Mesodermal cell (in vitro differentiated cells): ENCODE measurements at regions not wholly inside any gene's neighbourhood (a gene's known extent, or its start where the extent isn't known, plus 50 kb on each side); places are given as distances from the start of the nearest gene placed in this dataset.

Experiments
- H3K27ac ChIP-seq: 2 replicates; pipeline ENCODE4 v1.7.0; 2013; ENCODE audit warnings: mild to moderate bottlenecking, low read depth, low read length, moderate library complexity; ENCODE audit not compliant: severe bottlenecking
- H3K36me3 ChIP-seq: 2 replicates; pipeline ENCODE4 v1.7.1; 2013; ENCODE audit warnings: mild to moderate bottlenecking, low read length, moderate library complexity; ENCODE audit not compliant: control insufficient read depth, insufficient read depth
- H3K4me1 ChIP-seq: one replicate; pipeline ENCODE4 v1.7.1; 2013; ENCODE audit warnings: mild to moderate bottlenecking, low read length; ENCODE audit not compliant: insufficient read depth, control insufficient read depth, poor library complexity, severe bottlenecking
- H3K4me3 ChIP-seq: 2 replicates; pipeline ENCODE4 v1.7.0; 2013; ENCODE audit warnings: low read length, control low read depth, mild to moderate bottlenecking; ENCODE audit not compliant: insufficient read depth, poor library complexity, severe bottlenecking; ENCODE audit errors: extremely low read depth
- H3K9me3 ChIP-seq: 2 replicates; pipeline ENCODE4 v1.7.1; 2013; ENCODE audit warnings: mild to moderate bottlenecking, low read length, moderate library complexity; ENCODE audit not compliant: control insufficient read depth
- WGBS, 2 experiments: methylation state at CpG; one replicate each; pipeline ENCODE4 v1.1.5; 2013; ENCODE audit warnings: missing lambda C conversion rate in 2 of 2; ENCODE audit not compliant: insufficient coverage in 2 of 2; 5-methylcytosine and 5-hydroxymethylcytosine counted together

DNA sequence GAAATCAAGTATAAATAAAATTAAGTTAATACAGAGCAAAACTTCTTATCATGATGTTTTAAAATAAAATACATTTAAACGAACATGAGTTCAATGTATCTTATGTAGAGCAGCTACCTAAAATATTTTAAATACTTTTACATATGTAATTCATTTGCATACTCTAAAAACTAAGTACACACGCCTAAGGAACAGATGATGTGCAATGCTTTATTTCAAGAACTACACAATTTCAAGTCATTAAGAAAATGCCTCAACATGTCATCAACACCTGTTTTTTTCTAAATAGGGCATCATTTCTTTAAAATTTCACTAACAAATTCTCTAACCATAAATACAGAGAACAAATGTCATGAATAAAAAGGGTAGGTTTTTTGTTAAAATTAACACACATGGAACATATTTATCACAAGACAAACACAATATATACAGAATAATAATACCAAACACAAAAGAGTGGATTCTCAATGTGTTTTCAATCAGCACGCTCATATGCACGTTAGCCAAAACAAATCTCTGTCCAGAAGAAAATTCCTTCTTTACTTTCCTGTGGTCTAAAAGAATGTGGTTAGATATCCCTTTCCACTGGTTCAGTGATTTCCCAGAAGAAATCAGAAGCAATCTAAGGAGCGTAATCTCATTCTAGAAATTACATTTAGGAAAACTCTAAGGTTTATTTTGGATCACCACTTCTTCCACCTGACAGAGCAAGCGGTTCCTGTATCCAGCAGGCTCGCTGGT is 73.0 kb upstream of the PFKP start:
- 96 to 100% methylated on average over 3 to 4 of the region's 7 CpGs for WGBS, 2 experiments
- Histone ChIP-seq H3K9me3 (peaks cover 5% of the 10 kb centered on the region), H3K36me3 (no peaks in the 10 kb centered on the region), H3K4me3 (no peak overlapping the region), H3K4me1 (peaks cover 7% of the 10 kb centered on the region), H3K27ac (no peak overlapping the region)

DNA sequence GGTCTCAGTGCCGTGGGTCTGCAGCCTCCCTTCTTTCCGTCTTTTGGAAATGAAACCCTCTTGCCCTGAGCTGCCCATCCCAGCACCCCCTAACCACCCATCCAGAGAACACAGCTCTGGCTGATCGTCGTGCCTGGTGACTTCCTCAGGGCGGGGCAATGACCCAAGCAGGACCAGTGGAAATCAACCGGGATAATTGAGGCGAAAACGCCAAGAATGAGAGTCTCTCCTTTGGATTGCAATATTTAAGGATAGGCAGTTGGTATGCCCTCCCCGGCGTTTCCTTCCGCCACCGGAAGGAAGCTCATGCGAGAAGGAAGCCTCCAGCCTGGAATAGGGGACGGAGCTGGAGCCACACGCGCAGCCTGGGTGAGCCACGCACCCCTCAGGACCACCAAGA is 73.7 kb upstream of the PFKP start:
- Histone ChIP-seq H3K4me1 (peaks cover 7% of the 10 kb centered on the region), H3K36me3 (no peaks in the 10 kb centered on the region), H3K27ac (no peak overlapping the region), H3K9me3 (peaks cover 11% of the 10 kb centered on the region), H3K4me3 (no peak overlapping the region)
- 94 to 97% methylated on average over 14 to 16 of the region's 17 CpGs for WGBS, 2 experiments

DNA sequence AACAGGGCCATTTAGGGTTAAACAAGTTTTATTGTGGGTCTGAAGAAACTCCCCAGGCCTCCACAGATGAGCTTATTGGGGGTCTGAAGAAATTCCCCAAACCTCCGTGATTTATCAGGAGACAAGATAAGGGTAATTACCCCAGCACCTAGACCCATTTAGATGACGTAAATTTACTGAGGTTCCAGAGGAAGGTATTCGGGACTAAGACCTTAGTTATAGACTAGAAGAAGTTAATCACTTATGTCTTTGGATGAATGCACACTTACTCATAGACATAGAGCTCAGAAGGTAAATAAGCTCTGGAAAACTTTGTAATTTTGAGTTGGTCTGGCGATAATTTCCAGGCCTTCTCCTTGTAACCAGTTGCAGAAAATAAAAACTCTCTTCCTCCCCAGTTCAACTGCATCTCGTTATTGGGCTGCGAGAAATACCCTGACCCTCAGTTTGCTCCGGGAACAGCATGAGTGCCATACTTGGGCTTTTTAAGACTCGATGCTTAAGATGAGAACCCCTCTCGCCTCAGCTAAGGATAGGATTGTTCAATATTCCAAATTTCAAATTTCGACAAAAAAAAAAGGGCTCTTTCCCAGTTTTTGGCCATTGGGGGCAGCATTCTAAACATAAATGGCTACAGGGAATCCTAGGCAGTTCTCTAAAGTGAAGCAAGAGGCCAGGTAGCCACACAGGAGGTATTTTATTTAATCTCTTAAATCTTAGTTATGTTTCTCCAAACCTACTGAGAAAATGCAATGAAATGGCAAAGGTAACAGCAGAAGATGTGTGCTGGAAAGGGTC is 74.7 kb upstream of the PFKP start:
- Histone ChIP-seq H3K4me1 (peaks cover 7% of the 10 kb centered on the region), H3K27ac (no peak overlapping the region), H3K36me3 (no peaks in the 10 kb centered on the region), H3K9me3 (peaks cover 11% of the 10 kb centered on the region), H3K4me3 (no peak overlapping the region)
- 90 to 93% methylated on average over 5 to 8 of the region's 10 CpGs for WGBS, 2 experiments

DNA sequence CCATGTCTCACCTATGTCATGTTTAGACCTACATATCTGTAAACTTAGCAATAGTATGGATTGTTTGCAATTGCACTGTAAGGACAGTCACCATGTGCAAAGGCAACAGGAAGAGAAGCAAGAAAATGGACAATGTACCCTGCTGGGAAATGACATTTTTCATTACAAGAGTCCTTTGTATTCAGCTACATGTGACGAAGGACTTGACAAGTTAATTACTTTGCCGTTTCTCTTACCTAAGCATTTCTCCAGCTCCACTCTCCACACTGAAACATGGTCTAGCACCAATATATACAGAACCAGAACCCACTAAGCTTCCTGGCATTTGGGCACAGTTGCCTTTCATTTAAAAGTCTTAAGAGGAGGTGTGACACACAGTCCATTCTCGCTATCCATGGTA is 76.6 kb upstream of the PFKP start:
- Histone ChIP-seq H3K27ac (no peak overlapping the region), H3K9me3 (peaks cover 11% of the 10 kb centered on the region), H3K4me1 (peaks cover 12% of the 10 kb centered on the region), H3K4me3 (no peak overlapping the region), H3K36me3 (no peaks in the 10 kb centered on the region)
- WGBS, 2 experiments: 72 to 97% methylated on average over 3 of the region's 3 CpGs

DNA sequence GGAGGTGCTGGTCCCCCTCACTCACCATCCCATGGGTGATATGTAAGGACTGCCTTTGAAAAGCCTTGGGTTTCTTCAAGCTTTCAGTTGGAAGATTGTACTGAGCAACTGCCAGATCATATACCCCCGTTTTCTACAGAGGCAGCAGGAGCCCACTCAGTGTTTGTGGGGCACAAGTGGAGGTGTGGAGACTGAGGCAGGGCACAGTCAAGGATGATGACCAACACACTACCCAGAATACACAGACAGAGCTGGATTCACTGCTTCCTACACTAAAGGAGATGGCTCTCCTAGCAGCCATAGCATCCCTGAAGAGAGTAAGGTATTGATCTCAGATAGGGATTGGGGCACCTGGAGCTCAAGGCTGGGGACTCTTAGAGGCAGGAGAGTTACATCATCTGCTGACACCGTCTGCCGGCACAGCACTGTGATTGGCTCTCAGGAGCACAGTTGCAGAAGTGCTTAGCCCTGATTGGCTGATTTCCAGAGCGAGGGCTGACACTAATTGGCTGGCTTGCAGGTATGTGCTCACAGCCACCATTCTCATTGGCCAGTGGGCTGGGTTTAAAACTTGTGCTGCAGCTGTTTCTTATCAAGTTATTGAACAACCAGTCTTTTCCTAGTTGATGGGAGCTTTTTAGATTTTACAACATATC is 77.9 kb upstream of the PFKP start:
- 88 to 93% methylated on average over 3 to 4 of the region's 4 CpGs for WGBS, 2 experiments

DNA sequence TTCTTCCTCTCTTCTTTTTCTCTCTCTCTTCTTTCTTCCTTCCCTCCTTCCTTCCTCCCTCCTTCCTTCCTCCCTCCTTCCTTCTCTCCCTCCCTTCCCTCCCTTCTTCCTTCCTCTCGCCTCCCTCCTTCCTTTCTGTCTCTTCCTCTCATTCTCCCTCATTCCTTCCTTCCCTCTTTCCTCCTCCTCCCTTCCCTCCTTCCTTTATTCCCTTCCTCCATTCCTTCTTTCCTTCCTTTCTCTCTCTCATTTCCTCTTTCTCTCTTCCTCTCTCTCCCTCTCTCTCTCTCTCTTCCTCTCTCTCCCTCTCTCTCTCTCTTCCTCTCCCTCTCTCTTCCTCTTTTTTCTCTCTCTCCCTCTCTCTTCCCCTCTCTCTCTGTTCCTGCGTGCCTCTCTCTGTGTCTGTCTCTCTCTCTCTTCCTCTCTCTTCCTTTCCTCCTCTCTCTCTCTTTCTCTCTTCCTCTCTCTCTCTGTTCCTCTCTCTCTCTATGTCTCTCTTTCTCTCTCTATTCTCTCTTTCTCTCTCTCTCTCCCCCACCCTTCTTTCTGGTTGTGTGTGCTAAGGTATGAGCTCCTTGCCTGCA is 80.1 kb upstream of the PFKP start:
- H3K27ac ChIP-seq: no peak overlapping the region

More for the DNA sequence above, 77.9 kb upstream of the PFKP start:
- Histone ChIP-seq H3K27ac (no peak overlapping the region), H3K9me3 (peaks cover 11% of the 10 kb centered on the region), H3K36me3 (no peaks in the 10 kb centered on the region), H3K4me3 (no peak overlapping the region), H3K4me1 (peaks cover 15% of the 10 kb centered on the region)

DNA sequence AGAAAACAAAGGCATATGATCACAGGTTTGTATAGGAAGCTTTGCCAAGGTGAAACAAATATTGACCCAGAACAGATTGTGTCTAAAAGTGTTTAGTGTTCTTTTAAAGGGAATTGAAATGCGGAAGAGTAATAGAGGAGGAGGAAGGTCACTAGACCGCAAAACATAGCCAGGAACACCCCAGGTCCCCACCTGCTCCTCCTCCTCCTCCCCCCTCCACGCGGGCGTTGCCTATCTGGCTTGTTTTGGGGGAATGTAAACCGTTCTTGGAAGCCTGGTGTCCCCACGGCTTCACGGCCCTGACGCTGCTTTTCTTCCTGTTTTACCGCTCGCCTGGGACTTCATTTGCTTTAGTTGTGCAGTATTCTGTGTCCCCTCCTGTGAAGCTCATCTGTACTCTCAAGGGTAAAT is 81.0 kb upstream of the PFKP start:
- Histone ChIP-seq H3K27ac (no peak overlapping the region), H3K4me3 (no peak overlapping the region), H3K36me3 (no peaks in the 10 kb centered on the region), H3K9me3 (peaks cover 11% of the 10 kb centered on the region), H3K4me1 (peaks cover 15% of the 10 kb centered on the region)
- WGBS, 2 experiments: 69 to 70% methylated on average over 3 to 10 of the region's 11 CpGs

More for the DNA sequence above, 80.1 kb upstream of the PFKP start:
- 47 to 50% methylated on average over 2 of the region's 2 CpGs for WGBS, 2 experiments
- peaks cover 8% of the 10 kb centered on the region for H3K4me1 ChIP-seq
- H3K9me3 ChIP-seq: peaks cover 11% of the 10 kb centered on the region
- H3K36me3 ChIP-seq: no peaks in the 10 kb centered on the region
- H3K4me3 ChIP-seq: no peak overlapping the region

DNA sequence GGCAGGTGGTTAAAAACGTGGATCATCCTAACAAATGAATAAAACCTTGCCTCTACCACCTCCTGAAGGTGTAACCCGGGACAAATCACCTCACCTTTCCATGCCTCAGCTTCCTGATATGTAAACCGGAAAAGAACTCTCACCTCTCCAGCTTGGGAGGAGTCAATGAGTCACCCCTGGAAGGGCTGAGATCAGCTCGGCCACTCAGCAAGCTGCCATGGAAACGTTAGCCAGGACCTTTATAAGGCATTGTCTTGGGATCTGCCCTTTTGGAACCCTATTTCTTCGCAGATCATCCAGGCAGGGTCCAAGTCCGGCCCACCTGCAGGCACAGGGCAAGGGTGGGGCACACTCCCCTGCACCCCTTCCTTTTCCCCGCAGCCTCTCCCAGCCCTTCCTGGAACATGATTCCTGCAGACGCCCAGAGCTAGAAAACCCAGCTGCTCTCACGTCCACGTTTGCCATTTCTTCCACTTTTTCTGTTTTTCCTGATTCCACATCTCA is 81.6 kb upstream of the PFKP start:
- no peak overlapping the region for H3K27ac ChIP-seq
- H3K9me3 ChIP-seq: peaks cover 11% of the 10 kb centered on the region
- no peak overlapping the region for H3K4me3 ChIP-seq
- WGBS, 2 experiments: 62% methylated on average over 9 to 11 of the region's 11 CpGs
- H3K4me1 ChIP-seq: peaks cover 20% of the 10 kb centered on the region
- no peaks in the 10 kb centered on the region for H3K36me3 ChIP-seq

DNA sequence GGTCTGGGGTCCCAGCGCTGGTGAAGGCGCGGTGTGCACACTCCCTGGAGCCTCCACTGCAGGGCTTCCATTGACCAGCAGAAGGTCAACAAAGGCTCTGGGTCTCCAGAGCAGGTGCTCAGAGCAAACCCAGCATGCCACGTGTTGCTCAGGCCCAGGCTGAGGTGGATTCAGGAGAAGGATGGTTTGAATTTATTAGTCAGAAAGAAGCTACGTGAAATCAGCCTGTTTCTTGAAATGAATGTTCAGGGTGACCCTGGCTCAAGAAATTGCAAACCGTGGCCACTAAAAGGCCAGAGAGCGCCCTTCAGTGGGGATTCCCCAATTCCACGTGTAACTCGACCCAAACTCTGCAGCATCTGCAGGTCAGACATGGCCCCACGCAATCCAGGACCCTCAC is 82.7 kb upstream of the PFKP start:
- H3K4me3 ChIP-seq: no peak overlapping the region
- no peak overlapping the region for H3K27ac ChIP-seq
- 92 to 98% methylated on average over 6 to 9 of the region's 10 CpGs for WGBS, 2 experiments

DNA sequence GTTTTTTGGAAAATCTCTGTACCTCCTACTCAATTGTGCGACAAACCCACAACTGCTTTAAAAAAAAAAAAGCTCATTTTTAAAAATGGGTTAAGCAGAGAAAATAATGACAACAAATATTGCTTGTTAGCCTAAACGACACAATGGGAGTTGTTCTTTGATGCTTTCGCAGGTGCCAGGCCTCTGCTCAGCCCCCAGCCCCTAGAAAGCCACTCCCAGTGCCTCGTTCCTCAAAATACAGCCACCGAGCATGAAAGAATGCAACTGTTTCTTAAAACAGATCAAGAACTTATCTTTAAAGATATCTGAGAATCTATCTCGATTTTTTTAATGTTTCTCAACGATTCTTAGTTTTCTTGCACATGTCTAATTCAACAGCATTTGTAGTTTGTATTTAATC is 85.2 kb upstream of the PFKP start:
- Histone ChIP-seq H3K9me3 (no peaks in the 10 kb centered on the region), H3K36me3 (no peaks in the 10 kb centered on the region), H3K4me1 (peaks cover 39% of the 10 kb centered on the region), H3K4me3 (no peak overlapping the region), H3K27ac (no peak overlapping the region)
- WGBS, 2 experiments: 83 to 91% methylated on average over 2 to 6 of the region's 7 CpGs

More for the DNA sequence above, 82.7 kb upstream of the PFKP start:
- Histone ChIP-seq H3K9me3 (peaks cover 9% of the 10 kb centered on the region), H3K4me1 (peaks cover 29% of the 10 kb centered on the region), H3K36me3 (no peaks in the 10 kb centered on the region)
